ENCODE measurements at regions not wholly inside any gene's neighbourhood (a gene's known extent, or its start where the extent isn't known, plus 50 kb on each side); places are given as distances from the start of the nearest gene placed in this dataset.

GRCh38 chr7:125136341-125136740 is 206.7 kb upstream of the POT1 start:
- H3K9me3 Mint-ChIP-seq = peaks cover 0 to 4% (median 2%) of the 10 kb centered on the region in 7 donors
- no peak overlapping the region for H3K4me3 ChIP-seq (replicated peaks in 1 of 3; ENCODE audit: low read depth in 2 of 3, low read length in 3 of 3)
- intact Hi-C loops (cut with micrococcal nuclease) = no loop called here
- H3K9ac ChIP-seq (ENCODE audit: insufficient read depth, low read length, poor library complexity, severe bottlenecking) = no peak overlapping the region
- H4K20me1 ChIP-seq (ENCODE audit: insufficient read depth, low read length) = no peaks in the 10 kb centered on the region
- H3K9me3 ChIP-seq (replicated peaks in 1 of 2; ENCODE audit: control insufficient read depth in 1 of 2, insufficient read depth in 1 of 2, low read length in 2 of 2) = peaks cover 0 to 6% of the 10 kb centered on the region in 2 donors
- no peak overlapping the region for H3K27ac Mint-ChIP-seq
- no peak overlapping the region for H3K27ac ChIP-seq (ENCODE audit: low read depth in 1 of 2, low read length in 2 of 2)
- H3K4me2 ChIP-seq (replicated peaks; ENCODE audit: extremely low read depth, low read length, poor library complexity, severe bottlenecking) = no peak overlapping the region
- no peak overlapping the region for H2AFZ ChIP-seq (ENCODE audit: insufficient read depth, low read depth, low read length, poor library complexity, severe bottlenecking)
- no peak for TF ChIP-seq CTCF (IDR thresholded peaks at IDR 0.05)
- no peaks in the 10 kb centered on the region for H3K36me3 ChIP-seq (replicated peaks in 1 of 2; ENCODE audit: control insufficient read depth in 1 of 2, insufficient read depth in 2 of 2, low read length in 2 of 2)
- WGBS (ENCODE audit: insufficient coverage) = no CpG with 5 or more reads among the region's 1 CpG
- H3K27me3 ChIP-seq (ENCODE audit: control insufficient read depth in 2 of 2, insufficient read depth in 2 of 2, low read length in 2 of 2) = no peaks in the 10 kb centered on the region
- H3K27me3 Mint-ChIP-seq (ENCODE audit: low read depth in 3 of 3) = no peaks in the 10 kb centered on the region
- H3K79me2 ChIP-seq (ENCODE audit: insufficient read depth, low read length) = no peaks in the 10 kb centered on the region
- no peak for DNase-seq
- no peaks in the 10 kb centered on the region for H3K4me1 Mint-ChIP-seq
- H3K4me3 Mint-ChIP-seq = no peak overlapping the region
- no peaks in the 10 kb centered on the region for H3K36me3 Mint-ChIP-seq
- H3K4me1 ChIP-seq (ENCODE audit: control insufficient read depth in 1 of 2, insufficient read depth in 2 of 2, low read length in 2 of 2) = no peaks in the 10 kb centered on the region

- no peak overlapping the region for H3K4me2 ChIP-seq (replicated peaks; ENCODE audit: extremely low read depth, low read length, poor library complexity, severe bottlenecking)
- no peaks in the 10 kb centered on the region for H3K79me2 ChIP-seq (ENCODE audit: insufficient read depth, low read length)
- H3K36me3 Mint-ChIP-seq = no peaks in the 10 kb centered on the region
- H3K9me3 Mint-ChIP-seq = peaks cover 2 to 13% (median 7%) of the 10 kb centered on the region in 7 donors
- H3K27me3 ChIP-seq (ENCODE audit: control insufficient read depth in 2 of 2, insufficient read depth in 2 of 2, low read length in 2 of 2) = no peaks in the 10 kb centered on the region
- intact Hi-C loops (cut with micrococcal nuclease) = no loop called here
- H3K9me3 ChIP-seq (replicated peaks in 1 of 2; ENCODE audit: control insufficient read depth in 1 of 2, insufficient read depth in 1 of 2, low read length in 2 of 2) = peaks cover 3 to 18% of the 10 kb centered on the region in 2 donors
- H3K4me1 ChIP-seq (ENCODE audit: control insufficient read depth in 1 of 2, insufficient read depth in 2 of 2, low read length in 2 of 2) = no peaks in the 10 kb centered on the region
- no CpG with 5 or more reads among the region's 1 CpG for WGBS (ENCODE audit: insufficient coverage)
- no peaks in the 10 kb centered on the region for H3K27me3 Mint-ChIP-seq (ENCODE audit: low read depth in 3 of 3)
- no peak overlapping the region for H3K27ac ChIP-seq (ENCODE audit: low read depth in 1 of 2, low read length in 2 of 2)
- H3K4me1 Mint-ChIP-seq = no peaks in the 10 kb centered on the region
- DNase-seq = no peak
- no peak overlapping the region for H3K9ac ChIP-seq (ENCODE audit: insufficient read depth, low read length, poor library complexity, severe bottlenecking)
- H2AFZ ChIP-seq (ENCODE audit: insufficient read depth, low read depth, low read length, poor library complexity, severe bottlenecking) = no peak overlapping the region
- no peaks in the 10 kb centered on the region for H3K36me3 ChIP-seq (replicated peaks in 1 of 2; ENCODE audit: control insufficient read depth in 1 of 2, insufficient read depth in 2 of 2, low read length in 2 of 2)
- no peak overlapping the region for H3K4me3 Mint-ChIP-seq
- H3K27ac Mint-ChIP-seq = no peak overlapping the region
- H3K4me3 ChIP-seq (replicated peaks in 1 of 3; ENCODE audit: low read depth in 2 of 3, low read length in 3 of 3) = no peak overlapping the region
- H4K20me1 ChIP-seq (ENCODE audit: insufficient read depth, low read length) = no peaks in the 10 kb centered on the region
- TF ChIP-seq CTCF (IDR thresholded peaks at IDR 0.05) = no peak
Observed at GRCh38 chr7:125130173-125130572, 200.5 kb upstream of the POT1 start.

Measured in CD14-positive monocyte (primary cell).